Ammon's horn (tissue), 1 donor: ENCODE measurements at regions not wholly inside any gene's neighbourhood (a gene's known extent, or its start where the extent isn't known, plus 50 kb on each side); places are given as distances from the start of the nearest gene placed in this dataset.
A peak's percentile ranks its signal among the peaks of the same experiment; 100 is the strongest.
"Not testable (repeated sequence)": the region's sequence is repeated elsewhere in the genome, so short reads cannot be mapped to it uniquely, and the experiment has no call there.

Experiments
- DNase-seq: peaks from one replicate; pipeline ENCODE4 v3.0.0-alpha.2; 2016; ENCODE audit warnings: low spot score

GRCh38 chr11:90661233-90661632 lies 438.4 kb upstream of the CHORDC1 start:
- no peak for DNase-seq

- no peak for DNase-seq
Measured at GRCh38 chr11:90656171-90656570, 433.3 kb upstream of the CHORDC1 start.

- no peak for DNase-seq
Measured at GRCh38 chr11:90650153-90650552, 427.3 kb upstream of the CHORDC1 start.

GRCh38 chr11:90646706-90647105 lies 423.9 kb upstream of the CHORDC1 start:
- DNase-seq = no peak

GRCh38 chr11:90646266-90646665 lies 423.4 kb upstream of the CHORDC1 start:
- DNase-seq = no peak

GRCh38 chr11:90639461-90639993 lies 416.7 kb upstream of the CHORDC1 start:
- peak; percentile 3 for DNase-seq

GRCh38 chr11:90635886-90636285 lies 413.0 kb upstream of the CHORDC1 start:
- no peak for DNase-seq

GRCh38 chr11:90635151-90635550 lies 412.3 kb upstream of the CHORDC1 start:
- no peak for DNase-seq

GRCh38 chr11:90630176-90630575 lies 407.3 kb upstream of the CHORDC1 start:
- DNase-seq = no peak

GRCh38 chr11:90629229-90629806 lies 406.5 kb upstream of the CHORDC1 start:
- peak; percentile 7 for DNase-seq

GRCh38 chr11:90614318-90614717 lies 391.5 kb upstream of the CHORDC1 start:
- no peak for DNase-seq

- not testable (repeated sequence) for DNase-seq
Measured at GRCh38 chr11:90613037-90613436, 390.2 kb upstream of the CHORDC1 start.

- no peak for DNase-seq
Measured at GRCh38 chr11:90606721-90607120, 383.9 kb upstream of the CHORDC1 start.

GRCh38 chr11:90601261-90601660 lies 378.4 kb upstream of the CHORDC1 start:
- DNase-seq = no peak

GRCh38 chr11:90594658-90595057 lies 371.8 kb upstream of the CHORDC1 start:
- no peak for DNase-seq

GRCh38 chr11:90593099-90593498 lies 370.2 kb upstream of the CHORDC1 start:
- no peak for DNase-seq

GRCh38 chr11:90590286-90590685 lies 367.4 kb upstream of the CHORDC1 start:
- DNase-seq = no peak

GRCh38 chr11:90589735-90590134 lies 366.9 kb upstream of the CHORDC1 start:
- DNase-seq = no peak

- no peak for DNase-seq
Measured at GRCh38 chr11:90587896-90588295, 365.0 kb upstream of the CHORDC1 start.

GRCh38 chr11:90585491-90585890 lies 362.6 kb upstream of the CHORDC1 start:
- no peak for DNase-seq

- DNase-seq = not testable (repeated sequence)
Measured at GRCh38 chr11:90582999-90583398, 360.1 kb upstream of the CHORDC1 start.

- DNase-seq = no peak
Measured at GRCh38 chr11:90564531-90564930, 341.7 kb upstream of the CHORDC1 start.

- DNase-seq = no peak
Measured at GRCh38 chr11:90558328-90558865, 335.5 kb upstream of the CHORDC1 start.

- DNase-seq = no peak
Measured at GRCh38 chr11:90556606-90557005, 333.8 kb upstream of the CHORDC1 start.
